Keratinocyte (primary cell): ENCODE measurements at regions not wholly inside any gene's neighbourhood (a gene's known extent, or its start where the extent isn't known, plus 50 kb on each side); places are given as distances from the start of the nearest gene placed in this dataset.

Experiments used
- DNase-seq: peaks from one replicate; pipeline ENCODE4 v3.0.0-alpha.2; 2011; ENCODE audit warnings: low read depth, missing footprints, low spot score
- FAIRE-seq: peaks from 2 replicates; lab custom pipeline; 2011; peaks lifted over from hg19 to GRCh38; lab: Jason Lieb, UNC
- H2AFZ ChIP-seq: 2 replicates; pipeline ENCODE4 v1.6.0; 2012; ENCODE audit warnings: low read length, control low read depth, inconsistent platforms; ENCODE audit not compliant: control insufficient read depth
- H3K27ac ChIP-seq: 2 replicates; pipeline ENCODE4 v1.5.1; 2011; ENCODE audit warnings: low read length; ENCODE audit not compliant: control insufficient read depth, insufficient read depth
- H3K27me3 ChIP-seq: 3 replicates; pipeline ENCODE4 v1.6.0; 2011; ENCODE audit warnings: low read length; ENCODE audit not compliant: control insufficient read depth, insufficient read depth; ENCODE audit errors: extremely low read depth
- H3K36me3 ChIP-seq, 2 experiments: 2 replicates in 1 of 2; 3 replicates in 1 of 2; pipeline ENCODE4 v1.5.1; 2011; ENCODE audit warnings: low read length in 2 of 2, mild to moderate bottlenecking in 1 of 2; ENCODE audit not compliant: control insufficient read depth in 2 of 2, insufficient read depth in 2 of 2; ENCODE audit errors: extremely low read depth in 1 of 2
- H3K4me1 ChIP-seq: 3 replicates; pipeline ENCODE4 v1.5.1; 2011; ENCODE audit warnings: low read length; ENCODE audit not compliant: control insufficient read depth, insufficient read depth; ENCODE audit errors: extremely low read depth
- H3K4me2 ChIP-seq: 3 replicates; pipeline ENCODE4 v1.6.0; 2011; ENCODE audit warnings: low read depth, low read length; ENCODE audit not compliant: control insufficient read depth, insufficient read depth; ENCODE audit errors: extremely low read depth
- H3K4me3 ChIP-seq, 3 experiments: fragments of 200-600 bp in 1 of 3; sonication (generic) in 1 of 3; 2 replicates in 2 of 3; 3 replicates in 1 of 3; pipeline ENCODE4 v1.5.1; 2011 to 2016; ENCODE audit warnings: low read length in 3 of 3, mild to moderate bottlenecking in 3 of 3, control low read depth in 2 of 3, inconsistent platforms in 1 of 3, low read depth in 1 of 3, mixed read lengths in 1 of 3, mixed run types in 1 of 3, moderate library complexity in 1 of 3; ENCODE audit not compliant: control insufficient read depth in 2 of 3, insufficient read depth in 2 of 3; ENCODE audit errors: extremely low read depth in 1 of 3
- H3K79me2 ChIP-seq: 2 replicates; pipeline ENCODE4 v1.6.0; 2012; ENCODE audit warnings: low read length; ENCODE audit not compliant: control insufficient read depth, insufficient read depth
- H3K9ac ChIP-seq: 3 replicates; pipeline ENCODE4 v1.6.0; 2011; ENCODE audit warnings: low read length; ENCODE audit not compliant: control insufficient read depth, insufficient read depth; ENCODE audit errors: extremely low read depth
- H3K9me1 ChIP-seq: 3 replicates; pipeline ENCODE4 v1.6.0; 2011; ENCODE audit warnings: low read length; ENCODE audit not compliant: control insufficient read depth, insufficient read depth; ENCODE audit errors: extremely low read depth
- H3K9me3 ChIP-seq: 2 replicates; pipeline ENCODE4 v1.5.1; 2012; ENCODE audit warnings: low read depth, low read length; ENCODE audit not compliant: control insufficient read depth
- H4K20me1 ChIP-seq: 3 replicates; pipeline ENCODE4 v1.6.0; 2011; ENCODE audit warnings: low read length; ENCODE audit not compliant: control insufficient read depth, insufficient read depth; ENCODE audit errors: extremely low read depth
- EZH2 ChIP-seq: IDR thresholded peaks from one replicate; pipeline ENCODE4 v1.6.1; 2012; ENCODE audit warnings: inconsistent platforms, mild to moderate bottlenecking, low read length, moderate library complexity
- dilution Hi-C: fragments of 300-500 bp; cut with MboI; formaldehyde crosslinking; loops from one replicate; pipeline ENCODE4 v1.7.0; 2020; ENCODE audit warnings: low sequenced_read_pairs; ENCODE audit not compliant: extremely low pct_ligation_motif_present
- TF ChIP-seq, protein P1 (sequence below), 3 experiments: IDR thresholded peaks in 1 of 3; conservative IDR thresholded peaks in 1 of 3; optimal IDR thresholded peaks in 1 of 3; 2 replicates in 2 of 3; 3 replicates in 1 of 3; pipeline versions ENCODE3 to v1.5.1; 2011; ENCODE audit warnings: low read length in 3 of 3, mild to moderate bottlenecking in 3 of 3, moderate library complexity in 2 of 3, control low read depth in 1 of 3, inconsistent platforms in 1 of 3; ENCODE audit not compliant: insufficient read depth in 2 of 3; ENCODE audit errors: extremely low read depth in 1 of 3

- Histone ChIP-seq H3K4me2 (no peak overlapping the region), H3K9me1 (no peaks in the 10 kb centered on the region), H3K79me2 (no peaks in the 10 kb centered on the region), H3K27ac (no peak overlapping the region), H3K27me3 (peaks cover 15% of the 10 kb centered on the region), H3K9me3 (no peaks in the 10 kb centered on the region), H3K4me3 (no peak overlapping the region), H3K9ac (no peak overlapping the region), H2AFZ (no peak overlapping the region), H4K20me1 (no peaks in the 10 kb centered on the region), H3K4me1 (no peaks in the 10 kb centered on the region), H3K36me3 (no peaks in the 10 kb centered on the region)
- FAIRE-seq (no peak), DNase-seq (no peak)
- dilution Hi-C loops: no loop called here
- TF ChIP-seq EZH2: no peak
- TF ChIP-seq, protein P1, sequence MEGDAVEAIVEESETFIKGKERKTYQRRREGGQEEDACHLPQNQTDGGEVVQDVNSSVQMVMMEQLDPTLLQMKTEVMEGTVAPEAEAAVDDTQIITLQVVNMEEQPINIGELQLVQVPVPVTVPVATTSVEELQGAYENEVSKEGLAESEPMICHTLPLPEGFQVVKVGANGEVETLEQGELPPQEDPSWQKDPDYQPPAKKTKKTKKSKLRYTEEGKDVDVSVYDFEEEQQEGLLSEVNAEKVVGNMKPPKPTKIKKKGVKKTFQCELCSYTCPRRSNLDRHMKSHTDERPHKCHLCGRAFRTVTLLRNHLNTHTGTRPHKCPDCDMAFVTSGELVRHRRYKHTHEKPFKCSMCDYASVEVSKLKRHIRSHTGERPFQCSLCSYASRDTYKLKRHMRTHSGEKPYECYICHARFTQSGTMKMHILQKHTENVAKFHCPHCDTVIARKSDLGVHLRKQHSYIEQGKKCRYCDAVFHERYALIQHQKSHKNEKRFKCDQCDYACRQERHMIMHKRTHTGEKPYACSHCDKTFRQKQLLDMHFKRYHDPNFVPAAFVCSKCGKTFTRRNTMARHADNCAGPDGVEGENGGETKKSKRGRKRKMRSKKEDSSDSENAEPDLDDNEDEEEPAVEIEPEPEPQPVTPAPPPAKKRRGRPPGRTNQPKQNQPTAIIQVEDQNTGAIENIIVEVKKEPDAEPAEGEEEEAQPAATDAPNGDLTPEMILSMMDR (optimal IDR thresholded peaks at IDR 0.05 in 1 of 3, IDR thresholded peaks at IDR 0.05 in 1 of 3, conservative IDR thresholded peaks at IDR 0.05 in 1 of 3; ENCODE audit: extremely low read depth in 1 of 3, insufficient read depth in 2 of 3, low read length in 3 of 3): no peak
Observed at GRCh38 chr11:119486691-119487259, 63.8 kb upstream of the THY1 start.

- Histone ChIP-seq H3K4me2 (no peak overlapping the region), H3K27me3 (peaks cover 15% of the 10 kb centered on the region), H3K4me1 (peaks cover 3% of the 10 kb centered on the region), H3K36me3 (no peaks in the 10 kb centered on the region), H4K20me1 (no peaks in the 10 kb centered on the region), H3K9ac (no peak overlapping the region), H3K79me2 (no peaks in the 10 kb centered on the region), H3K9me1 (no peaks in the 10 kb centered on the region), H3K27ac (no peak overlapping the region), H3K9me3 (no peaks in the 10 kb centered on the region), H3K4me3 (no peak overlapping the region), H2AFZ (no peak overlapping the region)
- TF ChIP-seq EZH2: no peak
- TF ChIP-seq, protein P1 (optimal IDR thresholded peaks at IDR 0.05 in 1 of 3, IDR thresholded peaks at IDR 0.05 in 1 of 3, conservative IDR thresholded peaks at IDR 0.05 in 1 of 3; ENCODE audit: extremely low read depth in 1 of 3, insufficient read depth in 2 of 3, low read length in 3 of 3): no peak
- dilution Hi-C loops: no loop called here
- DNase-seq: no peak
- no peak for FAIRE-seq
Observed at GRCh38 chr11:119486016-119486415, 63.0 kb upstream of the THY1 start.
